Mesothelial cell of epicardium (in vitro differentiated cells): ENCODE measurements at regions not wholly inside any gene's neighbourhood (a gene's known extent, or its start where the extent isn't known, plus 50 kb on each side); places are given as distances from the start of the nearest gene placed in this dataset.
"Not testable (repeated sequence)": the region's sequence is repeated elsewhere in the genome, so short reads cannot be mapped to it uniquely, and the experiment has no call there.

Source experiments
- DNase-seq, 2 experiments: peaks; one replicate each; pipeline ENCODE4 v3.0.0; 2021; ENCODE audit warnings: low spot score in 2 of 2; ENCODE audit not compliant: unreplicated experiment in 2 of 2
- H3K27ac Mint-ChIP-seq: 2 replicates; pipeline ENCODE4 v1.8.0; 2021; ENCODE audit warnings: mixed read lengths
- H3K27me3 Mint-ChIP-seq: 2 replicates; pipeline ENCODE4 v1.8.0; 2021; ENCODE audit warnings: low read depth, mixed read lengths
- H3K36me3 Mint-ChIP-seq: 2 replicates; pipeline ENCODE4 v1.8.0; 2021; ENCODE audit warnings: mixed read lengths
- H3K4me1 Mint-ChIP-seq: 2 replicates; pipeline ENCODE4 v1.8.0; 2021; ENCODE audit warnings: mixed read lengths
- H3K4me3 Mint-ChIP-seq: 2 replicates; pipeline ENCODE4 v1.8.0; 2021; ENCODE audit warnings: mild to moderate bottlenecking, moderate library complexity, mixed read lengths
- H3K9me3 Mint-ChIP-seq: 2 replicates; pipeline ENCODE4 v1.8.0; 2021; ENCODE audit warnings: mixed read lengths
- CTCF ChIP-seq: fragments of 200-600 bp; sonication (generic); IDR thresholded peaks from one replicate; pipeline ENCODE4 v1.5.0; 2021; ENCODE audit warnings: antibody characterized with exemption; ENCODE audit not compliant: unreplicated experiment

GRCh38 chr22:49395617-49396016 is 432.1 kb downstream of the BRD1 start:
- Mint-ChIP-seq H3K4me1 (no peaks in the 10 kb centered on the region), H3K27me3 (peaks cover 7% of the 10 kb centered on the region), H3K9me3 (no peaks in the 10 kb centered on the region), H3K4me3 (no peak overlapping the region), H3K36me3 (no peaks in the 10 kb centered on the region), H3K27ac (no peak overlapping the region)
- DNase-seq = peak in 1 of 2 experiments; percentile 13
- TF ChIP-seq CTCF = no peak

GRCh38 chr22:49395062-49395461 is 432.6 kb downstream of the BRD1 start:
- H3K27ac Mint-ChIP-seq, H3K27me3 Mint-ChIP-seq, H3K4me3 Mint-ChIP-seq, H3K4me1 Mint-ChIP-seq, H3K36me3 Mint-ChIP-seq, H3K9me3 Mint-ChIP-seq, DNase-seq: not testable (repeated sequence)

- H3K27me3 Mint-ChIP-seq = peaks cover 7% of the 10 kb centered on the region
- H3K4me1 Mint-ChIP-seq = no peaks in the 10 kb centered on the region
- no peak overlapping the region for H3K27ac Mint-ChIP-seq
- no peak for TF ChIP-seq CTCF
- DNase-seq = peak in 1 of 2 experiments; percentile 24
- H3K9me3 Mint-ChIP-seq = no peaks in the 10 kb centered on the region
- no peaks in the 10 kb centered on the region for H3K36me3 Mint-ChIP-seq
- no peak overlapping the region for H3K4me3 Mint-ChIP-seq
Observed at GRCh38 chr22:49394116-49394785, 433.4 kb downstream of the BRD1 start.

GRCh38 chr22:49393526-49393925 is 434.1 kb downstream of the BRD1 start:
- DNase-seq = no peak
- Mint-ChIP-seq H3K27ac (no peak overlapping the region), H3K4me1 (no peaks in the 10 kb centered on the region), H3K9me3 (no peaks in the 10 kb centered on the region), H3K27me3 (peaks cover 7% of the 10 kb centered on the region), H3K4me3 (no peak overlapping the region), H3K36me3 (no peaks in the 10 kb centered on the region)
- no peak for TF ChIP-seq CTCF

GRCh38 chr22:49392841-49393510 is 434.7 kb downstream of the BRD1 start:
- no peaks in the 10 kb centered on the region for H3K4me1 Mint-ChIP-seq
- no peak overlapping the region for H3K4me3 Mint-ChIP-seq
- H3K27me3 Mint-ChIP-seq = peaks cover 7% of the 10 kb centered on the region
- H3K36me3 Mint-ChIP-seq = no peaks in the 10 kb centered on the region
- peak in 1 of 2 experiments; percentile 29 for DNase-seq
- no peaks in the 10 kb centered on the region for H3K9me3 Mint-ChIP-seq
- H3K27ac Mint-ChIP-seq = no peak overlapping the region
- TF ChIP-seq CTCF = no peak

GRCh38 chr22:49392247-49392646 is 435.4 kb downstream of the BRD1 start:
- TF ChIP-seq CTCF = no peak
- peaks cover 7% of the 10 kb centered on the region for H3K27me3 Mint-ChIP-seq
- H3K4me3 Mint-ChIP-seq = no peak overlapping the region
- H3K4me1 Mint-ChIP-seq = no peaks in the 10 kb centered on the region
- H3K36me3 Mint-ChIP-seq = no peaks in the 10 kb centered on the region
- no peak for DNase-seq
- no peaks in the 10 kb centered on the region for H3K9me3 Mint-ChIP-seq
- H3K27ac Mint-ChIP-seq = no peak overlapping the region
